Lower lobe of right lung (tissue), 2 donors: ENCODE measurements at regions not wholly inside any gene's neighbourhood (a gene's known extent, or its start where the extent isn't known, plus 50 kb on each side); places are given as distances from the start of the nearest gene placed in this dataset.

Experiments used
- ATAC-seq, 2 donors: fragments of 200-7000 bp; cut with Tn5 transposase; one replicate each; pipeline ENCODE4 v1.9.1; 2020 to 2022; ENCODE audit warnings: mild to moderate bottlenecking in 2 of 2, moderate library complexity in 2 of 2
- DNase-seq: peaks from one replicate; pipeline ENCODE4 v3.0.0-alpha.2; 2020
- H3K27ac ChIP-seq: fragments of 200-600 bp; one replicate; pipeline ENCODE4 v1.8.0; 2022
- H3K27me3 ChIP-seq: fragments of 200-600 bp; one replicate; pipeline ENCODE4 v1.8.0; 2022; ENCODE audit warnings: low read depth
- H3K36me3 ChIP-seq: fragments of 200-600 bp; one replicate; pipeline ENCODE4 v1.8.0; 2022; ENCODE audit warnings: mild to moderate bottlenecking
- H3K4me1 ChIP-seq: fragments of 200-600 bp; one replicate; pipeline ENCODE4 v1.8.0; 2022
- H3K4me3 ChIP-seq: fragments of 200-600 bp; one replicate; pipeline ENCODE4 v1.8.0; 2022; ENCODE audit warnings: mild to moderate bottlenecking
- H3K9me3 ChIP-seq: fragments of 200-600 bp; one replicate; pipeline ENCODE4 v1.8.0; 2022
- CTCF ChIP-seq: fragments of 200-600 bp; IDR thresholded peaks from one replicate; pipeline ENCODE4 v1.8.0; 2022; ENCODE audit warnings: antibody characterized with exemption, mild to moderate bottlenecking
- intact Hi-C: fragments of 100-400 bp; cut with DNase I; formaldehyde crosslinking; loops from one replicate; pipeline ENCODE4 v1.11.0; 2022
- donor health status: DM: no; HTN: yes; CAD: no; lungs with severe emphysema.

GRCh38 chr17:33732116-33732515, 439.0 kb upstream of the ASIC2 start:
- Histone ChIP-seq H3K4me3 (no peak overlapping the region), H3K27me3 (no peaks in the 10 kb centered on the region), H3K36me3 (no peaks in the 10 kb centered on the region), H3K9me3 (no peaks in the 10 kb centered on the region), H3K4me1 (no peaks in the 10 kb centered on the region), H3K27ac (no peak overlapping the region)
- intact Hi-C loops = no loop called here
- ATAC-seq (no peak), DNase-seq (no peak)
- TF ChIP-seq CTCF = no peak

GRCh38 chr17:33739714-33740113, 446.6 kb upstream of the ASIC2 start:
- intact Hi-C loops = no loop called here
- Histone ChIP-seq H3K27ac (no peak overlapping the region), H3K9me3 (no peaks in the 10 kb centered on the region), H3K4me1 (no peaks in the 10 kb centered on the region), H3K36me3 (no peaks in the 10 kb centered on the region), H3K27me3 (peaks cover 6% of the 10 kb centered on the region), H3K4me3 (no peak overlapping the region)
- DNase-seq (no peak), ATAC-seq (no peak)
- TF ChIP-seq CTCF = no peak

- Histone ChIP-seq H3K9me3 (no peaks in the 10 kb centered on the region), H3K27ac (no peak overlapping the region), H3K27me3 (no peaks in the 10 kb centered on the region), H3K4me1 (no peaks in the 10 kb centered on the region), H3K36me3 (no peaks in the 10 kb centered on the region), H3K4me3 (no peak overlapping the region)
- no peak for TF ChIP-seq CTCF
- no peak for ATAC-seq
- intact Hi-C loops = no loop called here
- no peak for DNase-seq
Measured at GRCh38 chr17:33745047-33745760, 452.1 kb upstream of the ASIC2 start.

GRCh38 chr17:33749171-33749570, 456.1 kb upstream of the ASIC2 start:
- Histone ChIP-seq H3K4me3 (no peak overlapping the region), H3K4me1 (no peaks in the 10 kb centered on the region), H3K27me3 (peaks cover 6% of the 10 kb centered on the region), H3K9me3 (no peaks in the 10 kb centered on the region), H3K27ac (no peak overlapping the region), H3K36me3 (no peaks in the 10 kb centered on the region)
- ATAC-seq (no peak), DNase-seq (no peak)
- intact Hi-C loops = no loop called here
- no peak for TF ChIP-seq CTCF

GRCh38 chr17:33750943-33751701, 458.0 kb upstream of the ASIC2 start:
- peak; percentile 92 for TF ChIP-seq CTCF
- peak; percentile 75 to 77 for ATAC-seq

More at GRCh38 chr17:33750943-33751701, 458.0 kb upstream of the ASIC2 start:
- H3K9me3 ChIP-seq = no peaks in the 10 kb centered on the region
- H3K27me3 ChIP-seq = peaks cover 6% of the 10 kb centered on the region
- H3K4me3 ChIP-seq = no peak overlapping the region
- no peaks in the 10 kb centered on the region for H3K4me1 ChIP-seq
- no peak overlapping the region for H3K27ac ChIP-seq
- peak; percentile 57 for DNase-seq
- intact Hi-C loops = no loop called here
- no peaks in the 10 kb centered on the region for H3K36me3 ChIP-seq
